ENCODE measurements at regions not wholly inside any gene's neighbourhood (a gene's known extent, or its start where the extent isn't known, plus 50 kb on each side); places are given as distances from the start of the nearest gene placed in this dataset.
"Not testable (repeated sequence)": the region's sequence is repeated elsewhere in the genome, so short reads cannot be mapped to it uniquely, and the experiment has no call there.

DNA sequence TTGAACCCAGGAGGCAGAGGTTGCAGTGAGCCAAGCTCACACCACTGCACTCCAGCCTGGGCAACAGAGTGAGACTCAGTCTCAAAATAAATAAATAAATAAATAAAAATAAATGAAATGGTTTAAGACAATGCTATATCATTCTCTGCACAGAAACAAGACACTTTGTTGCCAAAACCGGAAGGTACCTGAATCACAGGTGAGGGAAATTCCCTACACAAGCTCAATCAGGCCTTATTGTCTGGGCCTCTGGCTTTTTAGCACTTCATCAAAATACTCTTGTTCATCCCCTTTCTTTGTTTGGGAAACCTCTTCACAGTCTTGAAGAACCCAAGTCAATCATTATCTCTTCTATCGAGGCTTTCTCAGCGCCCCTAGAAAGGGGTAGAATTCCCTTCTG, 166.1 kb upstream of the NPSR1 start:
- DNase-seq: no peak

DNA sequence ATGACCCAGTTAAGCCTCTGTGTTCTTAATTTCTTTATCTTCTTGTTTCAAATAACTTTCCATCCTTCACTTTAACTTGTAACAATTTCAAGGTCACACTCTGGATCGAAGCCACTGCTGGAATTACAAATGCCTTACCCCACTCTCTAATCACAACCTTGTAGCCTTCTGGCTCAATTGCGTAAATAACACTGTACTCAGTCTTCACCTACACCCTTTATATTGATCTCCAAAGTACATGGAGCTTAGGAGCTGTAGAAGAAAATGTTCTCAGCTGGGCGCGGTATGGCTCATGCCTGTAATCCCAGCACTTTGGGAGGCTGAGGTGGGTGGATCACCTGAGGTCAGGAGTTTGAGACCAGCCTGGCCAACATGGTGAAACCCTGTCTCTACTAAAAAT, 164.3 kb upstream of the NPSR1 start:
- DNase-seq: no peak

DNA sequence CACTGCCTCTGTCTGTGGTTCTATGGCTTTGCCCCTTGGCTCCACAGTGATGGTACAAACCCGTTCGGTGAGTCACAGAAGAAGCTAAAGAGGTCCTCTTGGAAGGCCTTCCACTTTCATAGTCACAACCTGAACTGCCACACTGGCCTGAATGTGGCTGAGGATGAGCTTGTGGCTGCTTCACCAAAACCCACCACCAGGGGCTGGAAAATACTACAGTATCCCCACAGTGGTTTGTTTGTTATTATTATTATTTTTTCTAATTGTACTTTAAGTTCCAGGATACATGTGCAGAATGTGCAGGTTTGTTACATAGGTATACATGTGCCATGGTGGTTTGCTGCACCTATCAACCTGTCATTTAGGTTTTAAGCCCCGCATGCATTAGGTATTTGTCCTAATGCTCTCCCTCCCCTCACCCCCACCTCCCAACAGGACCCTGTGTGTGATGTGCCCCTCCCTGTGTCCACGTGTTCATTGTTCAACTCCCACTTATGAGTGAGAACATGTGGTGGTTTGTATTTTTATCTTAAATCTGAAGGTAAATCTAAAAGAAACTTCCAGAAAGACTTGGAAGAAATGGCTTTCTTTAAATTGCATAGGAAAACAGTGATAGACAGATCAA, 160.8 kb upstream of the NPSR1 start:
- DNase-seq: no peak

- no peak for DNase-seq
Observed at GRCh38 chr7:34501156-34501555, 156.9 kb upstream of the NPSR1 start.

DNA sequence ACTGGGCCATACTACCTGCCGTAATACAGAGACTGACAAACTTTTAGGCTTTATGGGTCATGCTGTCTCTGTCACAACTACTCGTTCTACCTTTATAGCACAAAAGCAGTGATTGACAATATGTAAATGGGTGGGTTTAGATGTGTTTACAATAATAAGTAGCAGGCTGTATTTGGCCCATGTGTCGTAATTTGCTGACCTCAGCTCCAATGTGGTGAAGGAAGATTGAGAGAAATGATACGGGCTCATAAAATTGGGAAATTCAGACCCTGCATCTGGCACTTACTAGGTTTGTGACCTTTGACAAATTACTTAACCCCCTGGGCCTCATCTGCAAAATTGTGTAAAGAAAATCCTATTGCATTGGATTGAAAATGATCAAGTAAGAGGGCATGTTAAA, 150.8 kb upstream of the NPSR1 start:
- DNase-seq: no peak

DNA sequence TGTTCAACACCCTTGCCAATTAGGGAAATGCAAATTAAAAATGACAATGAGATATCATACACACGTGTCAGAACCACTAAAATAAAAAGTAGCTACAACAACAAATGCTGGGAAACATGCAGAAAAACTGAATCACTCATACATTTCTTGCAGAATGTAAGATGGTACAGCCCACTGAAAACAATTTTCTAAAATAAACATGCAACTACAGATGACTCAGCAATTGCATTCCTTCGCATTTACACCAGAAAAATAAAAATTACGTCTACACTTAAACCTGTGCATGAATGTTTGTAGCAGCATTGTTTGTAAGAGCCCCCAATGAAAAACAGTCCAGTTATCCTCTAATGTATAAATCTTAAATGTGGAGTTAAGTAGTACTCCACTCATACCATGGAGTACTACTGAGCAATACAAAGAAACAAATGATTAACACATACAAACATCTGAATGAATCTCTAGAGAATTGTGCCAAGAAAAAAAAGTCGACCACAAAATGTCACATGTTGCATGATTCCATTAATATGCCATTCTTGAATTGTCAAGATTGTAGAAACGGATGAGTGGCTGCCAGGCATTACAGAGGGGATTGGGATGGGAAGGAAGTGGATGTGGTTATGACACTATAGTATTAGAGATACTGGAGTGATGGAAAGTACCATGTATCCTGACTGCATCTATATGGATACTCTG, 134.6 kb upstream of the NPSR1 start:
- no peak for DNase-seq

DNA sequence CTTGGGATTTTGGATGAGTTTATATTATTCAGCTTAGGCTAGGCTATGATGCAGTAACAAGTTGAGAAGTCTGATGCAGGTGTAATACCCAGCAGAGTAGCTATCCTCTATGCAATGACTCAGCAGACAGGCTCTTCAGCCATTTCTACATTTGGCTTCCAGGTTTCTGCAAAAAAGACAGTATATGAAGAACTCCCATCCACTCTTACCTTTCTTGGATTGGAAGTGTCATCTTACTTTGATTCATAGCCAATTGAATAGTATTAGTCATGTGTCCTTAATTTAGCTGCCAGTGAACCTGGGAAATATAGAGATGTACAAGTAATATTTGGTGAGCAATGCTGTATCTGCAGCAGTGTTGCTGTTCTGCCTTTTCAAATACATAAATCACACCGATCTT, 127.8 kb upstream of the NPSR1 start:
- no peak for DNase-seq

- no peak for DNase-seq
Observed at GRCh38 chr7:34539003-34539402, 119.0 kb upstream of the NPSR1 start.

DNA sequence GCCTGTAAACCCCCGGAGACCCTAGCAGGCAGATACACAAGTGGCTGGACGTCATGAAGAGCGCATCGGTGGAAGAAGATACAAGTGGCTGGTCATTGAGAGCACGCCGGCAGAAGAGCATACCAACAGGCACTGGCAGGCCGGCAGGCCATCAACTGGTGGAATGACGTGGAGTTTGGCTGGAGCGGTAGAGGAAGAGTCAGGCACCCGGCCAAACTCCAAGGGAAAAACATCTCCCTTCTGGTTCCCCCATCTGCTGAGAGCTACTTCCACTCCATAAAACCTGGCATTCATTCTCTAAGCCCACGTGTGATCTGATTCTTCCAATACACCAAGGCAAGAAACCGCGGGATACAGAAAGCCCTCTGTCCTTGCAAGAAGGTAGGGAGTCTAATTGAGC, 113.4 kb upstream of the NPSR1 start:
- DNase-seq: no peak

GRCh38 chr7:34550996-34551395, 107.0 kb upstream of the NPSR1 start:
- DNase-seq: no peak

GRCh38 chr7:34552502-34552901, 105.5 kb upstream of the NPSR1 start:
- no peak for DNase-seq

GRCh38 chr7:34558022-34558421, 100.0 kb upstream of the NPSR1 start:
- no peak for DNase-seq

DNA sequence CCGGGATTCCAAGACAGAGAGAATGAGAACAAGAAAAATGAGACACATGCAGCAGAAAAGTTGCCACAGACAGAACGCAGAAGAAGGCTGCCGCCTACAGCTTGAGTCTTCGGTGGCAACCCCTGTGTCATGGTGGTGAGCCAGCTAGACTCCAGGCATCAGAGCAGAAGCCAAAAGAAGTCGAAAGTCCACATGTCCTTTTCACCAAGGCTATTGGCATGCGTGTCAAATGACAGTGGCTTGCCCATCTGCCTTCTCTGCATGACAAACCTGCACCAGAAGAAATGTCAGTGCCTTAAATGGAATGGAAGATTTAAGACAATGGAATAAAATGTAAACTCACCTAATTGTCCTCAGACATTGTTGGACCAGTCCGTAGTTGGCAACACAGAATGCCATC, 93.9 kb upstream of the NPSR1 start:
- DNase-seq: no peak

GRCh38 chr7:34567906-34568305, 90.1 kb upstream of the NPSR1 start:
- DNase-seq: no peak

DNA sequence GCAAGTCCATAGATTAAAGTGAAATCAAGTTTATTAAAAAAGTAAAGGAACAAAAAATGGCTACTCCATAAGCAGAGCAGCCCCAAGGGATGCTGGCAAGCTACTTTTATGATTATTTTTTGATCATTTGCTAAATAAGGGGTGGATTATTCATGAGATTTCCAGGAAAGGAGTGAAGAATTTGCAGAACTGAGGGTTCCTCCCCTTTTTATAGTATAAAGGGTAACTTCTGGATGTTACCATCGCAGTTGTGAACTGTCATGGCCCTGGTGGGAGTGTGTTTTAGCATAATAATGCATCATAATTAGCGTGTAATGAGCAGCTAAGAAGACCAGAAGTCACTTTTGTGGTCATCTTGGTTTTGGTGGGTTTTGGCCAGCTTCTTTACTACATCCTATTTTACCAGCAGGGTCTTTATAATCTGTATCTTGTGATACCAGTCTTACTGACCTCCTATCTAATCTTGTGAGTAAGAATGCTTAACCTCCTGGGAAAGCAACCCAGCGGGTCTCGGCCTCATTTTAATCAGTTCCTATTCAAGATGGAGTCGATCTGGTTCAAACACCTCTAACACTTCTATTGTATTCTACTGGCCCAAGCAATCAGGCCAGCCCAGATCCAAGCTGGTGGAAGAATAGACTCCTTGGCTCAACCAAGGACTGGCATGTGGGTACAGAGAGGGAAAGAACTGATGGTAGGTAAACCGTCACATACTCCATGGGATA, 87.9 kb upstream of the NPSR1 start:
- no peak for DNase-seq

DNA sequence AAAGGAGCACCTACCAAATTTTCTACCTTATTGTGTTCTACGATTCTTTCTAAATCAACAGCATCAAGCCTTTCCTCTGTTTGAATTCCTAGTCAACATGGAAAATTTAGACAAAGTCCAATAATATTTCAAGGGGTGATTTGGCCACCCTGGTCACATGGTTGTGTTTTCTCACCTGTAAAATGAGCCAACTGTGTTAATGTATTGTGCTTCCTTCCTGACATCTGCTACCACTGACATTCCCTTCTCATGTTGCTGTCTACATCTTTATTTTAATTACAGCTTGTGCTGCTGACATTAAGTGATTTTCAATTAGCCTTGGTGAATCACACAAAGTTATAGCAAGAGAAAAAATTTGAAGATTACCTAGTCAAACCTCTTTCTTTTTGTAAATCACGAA, 83.0 kb upstream of the NPSR1 start:
- no peak for DNase-seq

DNA sequence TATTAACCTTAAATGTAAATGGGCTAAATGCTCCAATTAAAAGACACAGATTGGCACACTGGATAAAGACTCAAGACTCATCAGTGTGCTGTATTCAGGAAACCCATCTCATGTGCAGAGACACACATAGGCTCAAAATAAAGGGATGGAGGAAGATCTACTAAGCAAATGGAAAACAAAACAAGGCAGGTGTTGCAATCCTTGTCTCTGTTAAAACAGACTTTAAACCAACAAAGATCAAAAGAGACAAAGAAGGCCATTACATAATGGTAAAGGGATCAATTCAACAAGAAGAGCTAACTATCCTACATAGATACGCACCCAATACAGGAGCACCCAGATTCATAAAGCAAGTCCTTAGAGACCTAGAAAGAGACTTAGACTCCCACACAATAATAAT, 80.1 kb upstream of the NPSR1 start:
- DNase-seq: not testable (repeated sequence)

GRCh38 chr7:34581698-34582097, 76.3 kb upstream of the NPSR1 start:
- DNase-seq: not testable (repeated sequence)

DNA sequence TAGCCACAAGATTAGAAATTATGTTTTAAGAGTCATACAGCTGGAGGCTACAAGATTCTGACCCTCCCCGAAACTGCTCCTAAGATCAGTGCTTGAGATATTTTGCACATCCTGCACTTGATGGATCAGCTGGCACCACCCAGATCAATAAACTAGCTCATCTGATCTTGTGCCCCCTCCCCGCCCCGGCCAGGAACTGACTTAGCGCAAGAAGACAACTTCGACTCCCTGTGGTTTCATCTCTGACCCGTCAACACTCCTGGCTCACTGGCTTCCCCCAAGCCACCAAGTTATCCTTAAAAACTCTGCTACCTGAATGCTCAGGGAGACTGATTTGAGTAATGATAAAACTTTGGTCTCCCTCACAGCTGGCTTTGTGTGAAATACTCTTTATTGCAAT, 73.5 kb upstream of the NPSR1 start:
- DNase-seq: no peak

- DNase-seq: no peak
Observed at GRCh38 chr7:34596887-34597286, 61.1 kb upstream of the NPSR1 start.

- DNase-seq: no peak
Observed at GRCh38 chr7:34603711-34604444, 54.1 kb upstream of the NPSR1 start.

Data from bone marrow (tissue), 2 donors.